ENCODE measurements at regions not wholly inside any gene's neighbourhood (a gene's known extent, or its start where the extent isn't known, plus 50 kb on each side); places are given as distances from the start of the nearest gene placed in this dataset.

- intact Hi-C loops (cut with micrococcal nuclease): no loop called here
- Histone ChIP-seq H3K9ac (ENCODE audit: insufficient read depth, low read length, poor library complexity, severe bottlenecking) (no peak overlapping the region), H3K4me2 (replicated peaks; ENCODE audit: extremely low read depth, low read length, poor library complexity, severe bottlenecking) (no peak overlapping the region), H3K9me3 (replicated peaks in 1 of 2; ENCODE audit: control insufficient read depth in 1 of 2, insufficient read depth in 1 of 2, low read length in 2 of 2) (no peaks in the 10 kb centered on the region), H3K36me3 (replicated peaks in 1 of 2; ENCODE audit: control insufficient read depth in 1 of 2, insufficient read depth in 2 of 2, low read length in 2 of 2) (no peaks in the 10 kb centered on the region), H2AFZ (ENCODE audit: insufficient read depth, low read depth, low read length, poor library complexity, severe bottlenecking) (no peak overlapping the region), H3K79me2 (ENCODE audit: insufficient read depth, low read length) (no peaks in the 10 kb centered on the region), H3K4me3 (replicated peaks in 1 of 3; ENCODE audit: low read depth in 2 of 3, low read length in 3 of 3) (no peak overlapping the region), H3K27me3 (ENCODE audit: control insufficient read depth in 2 of 2, insufficient read depth in 2 of 2, low read length in 2 of 2) (no peaks in the 10 kb centered on the region), H4K20me1 (ENCODE audit: insufficient read depth, low read length) (no peaks in the 10 kb centered on the region), H3K4me1 (ENCODE audit: control insufficient read depth in 1 of 2, insufficient read depth in 2 of 2, low read length in 2 of 2) (no peaks in the 10 kb centered on the region), H3K27ac (ENCODE audit: low read depth in 1 of 2, low read length in 2 of 2) (no peak overlapping the region)
- peaks cover 0 to 3% (median 0%) of the 10 kb centered on the region in 7 donors for H3K9me3 Mint-ChIP-seq
- WGBS (ENCODE audit: insufficient coverage): no CpG with 5 or more reads among the region's 2 CpGs
- H3K27ac Mint-ChIP-seq: no peak overlapping the region
- peaks cover 4% of the 10 kb centered on the region for H3K4me1 Mint-ChIP-seq
- no peaks in the 10 kb centered on the region for H3K36me3 Mint-ChIP-seq
- TF ChIP-seq CTCF (IDR thresholded peaks at IDR 0.05): no peak
- no peak for DNase-seq
- peaks cover 1 to 5% (median 4%) of the 10 kb centered on the region in 3 donors for H3K27me3 Mint-ChIP-seq (ENCODE audit: low read depth in 3 of 3)
- no peak overlapping the region for H3K4me3 Mint-ChIP-seq
Observed at GRCh38 chr1:64397541-64397940, 72.4 kb upstream of the CACHD1 start.

DNA sequence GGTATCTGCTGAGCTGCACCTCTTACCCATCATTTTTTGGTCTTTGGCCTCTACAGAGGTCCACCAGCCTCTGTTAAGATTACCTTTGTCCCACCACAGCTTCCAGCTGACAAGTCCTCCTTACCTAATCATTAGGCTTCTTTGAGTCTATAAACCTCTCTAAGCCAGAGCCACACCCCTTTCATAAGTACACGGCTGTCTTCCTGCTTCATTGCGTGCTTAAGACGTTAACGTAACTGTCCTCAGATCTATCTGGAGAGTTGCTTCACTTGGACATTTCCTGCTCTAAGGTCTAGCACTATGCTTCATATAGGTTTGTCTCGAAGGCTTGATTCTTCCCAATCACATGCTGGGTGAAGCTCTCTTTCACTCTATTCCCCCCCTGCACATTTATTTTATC, 71.0 kb upstream of the CACHD1 start:
- whole genome bisulfite sequencing (ENCODE audit: insufficient coverage): 72% methylated on average over 5 of the region's 5 CpGs
- Histone ChIP-seq H4K20me1 (ENCODE audit: insufficient read depth, low read length) (no peaks in the 10 kb centered on the region), H3K27ac (ENCODE audit: low read depth in 1 of 2, low read length in 2 of 2) (no peak overlapping the region), H3K4me1 (ENCODE audit: control insufficient read depth in 1 of 2, insufficient read depth in 2 of 2, low read length in 2 of 2) (no peaks in the 10 kb centered on the region), H3K9ac (ENCODE audit: insufficient read depth, low read length, poor library complexity, severe bottlenecking) (no peak overlapping the region), H3K4me2 (replicated peaks; ENCODE audit: extremely low read depth, low read length, poor library complexity, severe bottlenecking) (no peak overlapping the region), H3K9me3 (replicated peaks in 1 of 2; ENCODE audit: control insufficient read depth in 1 of 2, insufficient read depth in 1 of 2, low read length in 2 of 2) (no peaks in the 10 kb centered on the region), H3K79me2 (ENCODE audit: insufficient read depth, low read length) (no peaks in the 10 kb centered on the region), H3K36me3 (replicated peaks in 1 of 2; ENCODE audit: control insufficient read depth in 1 of 2, insufficient read depth in 2 of 2, low read length in 2 of 2) (no peaks in the 10 kb centered on the region), H3K27me3 (ENCODE audit: control insufficient read depth in 2 of 2, insufficient read depth in 2 of 2, low read length in 2 of 2) (no peaks in the 10 kb centered on the region), H2AFZ (ENCODE audit: insufficient read depth, low read depth, low read length, poor library complexity, severe bottlenecking) (no peak overlapping the region), H3K4me3 (replicated peaks in 1 of 3; ENCODE audit: low read depth in 2 of 3, low read length in 3 of 3) (no peak overlapping the region)
- TF ChIP-seq CTCF (IDR thresholded peaks at IDR 0.05): no peak
- Mint-ChIP-seq H3K9me3 (peaks cover 0 to 3% (median 0%) of the 10 kb centered on the region in 7 donors), H3K36me3 (no peaks in the 10 kb centered on the region), H3K27me3 (ENCODE audit: low read depth in 3 of 3) (peaks cover 1 to 4% (median 3%) of the 10 kb centered on the region in 3 donors), H3K27ac (peak overlapping the region in 1 of 7 donors; percentile 25), H3K4me1 (peaks cover 4% of the 10 kb centered on the region), H3K4me3 (no peak overlapping the region)
- DNase-seq: no peak
- intact Hi-C loops (cut with micrococcal nuclease): no loop called here
